ENCODE measurements at regions not wholly inside any gene's neighbourhood (a gene's known extent, or its start where the extent isn't known, plus 50 kb on each side); places are given as distances from the start of the nearest gene placed in this dataset.
"Not testable (repeated sequence)": the region's sequence is repeated elsewhere in the genome, so short reads cannot be mapped to it uniquely, and the experiment has no call there.

- no peak for DNase-seq
- no peaks in the 10 kb centered on the region for H3K9me3 ChIP-seq
- no peak for TF ChIP-seq CTCF (IDR thresholded peaks at IDR 0.05)
- no peak overlapping the region for H3K27ac ChIP-seq
- no peaks in the 10 kb centered on the region for H3K36me3 ChIP-seq
- H3K27me3 ChIP-seq (ENCODE audit: low read depth): no peaks in the 10 kb centered on the region
- intact Hi-C loops (cut with DNase I): no loop called here
- no peaks in the 10 kb centered on the region for H3K4me1 ChIP-seq
- no peak for ATAC-seq
- no peak overlapping the region for H3K4me3 ChIP-seq
Observed at GRCh38 chrX:34810364-34810763, 132.2 kb upstream of the FAM47B start.

GRCh38 chrX:34810916-34811315 lies 131.7 kb upstream of the FAM47B start:
- no peak overlapping the region for H3K27ac ChIP-seq
- TF ChIP-seq CTCF (IDR thresholded peaks at IDR 0.05): no peak
- intact Hi-C loops (cut with DNase I): no loop called here
- DNase-seq (no peak), ATAC-seq (no peak)
- no peaks in the 10 kb centered on the region for H3K9me3 ChIP-seq
- H3K4me3 ChIP-seq: no peak overlapping the region
- H3K4me1 ChIP-seq: no peaks in the 10 kb centered on the region
- no peaks in the 10 kb centered on the region for H3K36me3 ChIP-seq
- no peaks in the 10 kb centered on the region for H3K27me3 ChIP-seq (ENCODE audit: low read depth)

- H3K36me3 ChIP-seq: no peaks in the 10 kb centered on the region
- no peaks in the 10 kb centered on the region for H3K4me1 ChIP-seq
- no peak for TF ChIP-seq CTCF (IDR thresholded peaks at IDR 0.05)
- H3K27me3 ChIP-seq (ENCODE audit: low read depth): no peaks in the 10 kb centered on the region
- DNase-seq (no peak), ATAC-seq (no peak)
- H3K9me3 ChIP-seq: no peaks in the 10 kb centered on the region
- intact Hi-C loops (cut with DNase I): no loop called here
- no peak overlapping the region for H3K4me3 ChIP-seq
- H3K27ac ChIP-seq: no peak overlapping the region
Observed at GRCh38 chrX:34813618-34814017, 129.0 kb upstream of the FAM47B start.

- no peak overlapping the region for H3K4me3 ChIP-seq
- TF ChIP-seq CTCF (IDR thresholded peaks at IDR 0.05): no peak
- H3K9me3 ChIP-seq: no peaks in the 10 kb centered on the region
- H3K27ac ChIP-seq: no peak overlapping the region
- no peaks in the 10 kb centered on the region for H3K36me3 ChIP-seq
- no peak for DNase-seq
- H3K4me1 ChIP-seq: no peaks in the 10 kb centered on the region
- ATAC-seq: no peak
- no peaks in the 10 kb centered on the region for H3K27me3 ChIP-seq (ENCODE audit: low read depth)
- intact Hi-C loops (cut with DNase I): no loop called here
Observed at GRCh38 chrX:34826964-34827363, 115.6 kb upstream of the FAM47B start.

- Histone ChIP-seq H3K36me3 (no peaks in the 10 kb centered on the region), H3K4me3 (no peak overlapping the region), H3K9me3 (no peaks in the 10 kb centered on the region), H3K27me3 (ENCODE audit: low read depth) (no peaks in the 10 kb centered on the region), H3K4me1 (no peaks in the 10 kb centered on the region), H3K27ac (no peak overlapping the region)
- no peak for TF ChIP-seq CTCF (IDR thresholded peaks at IDR 0.05)
- ATAC-seq: no peak
- intact Hi-C loops (cut with DNase I): no loop called here
- DNase-seq: no peak
Observed at GRCh38 chrX:34839451-34839850, 103.1 kb upstream of the FAM47B start.

GRCh38 chrX:34841205-34841604 lies 101.4 kb upstream of the FAM47B start:
- H3K36me3 ChIP-seq; H3K4me1 ChIP-seq; intact Hi-C loops (cut with DNase I); DNase-seq; H3K27ac ChIP-seq; H3K4me3 ChIP-seq; H3K27me3 ChIP-seq (ENCODE audit: low read depth); H3K9me3 ChIP-seq; ATAC-seq: not testable (repeated sequence)
